ENCODE measurements at regions not wholly inside any gene's neighbourhood (a gene's known extent, or its start where the extent isn't known, plus 50 kb on each side); places are given as distances from the start of the nearest gene placed in this dataset.
"Not testable (repeated sequence)": the region's sequence is repeated elsewhere in the genome, so short reads cannot be mapped to it uniquely, and the experiment has no call there.

DNA sequence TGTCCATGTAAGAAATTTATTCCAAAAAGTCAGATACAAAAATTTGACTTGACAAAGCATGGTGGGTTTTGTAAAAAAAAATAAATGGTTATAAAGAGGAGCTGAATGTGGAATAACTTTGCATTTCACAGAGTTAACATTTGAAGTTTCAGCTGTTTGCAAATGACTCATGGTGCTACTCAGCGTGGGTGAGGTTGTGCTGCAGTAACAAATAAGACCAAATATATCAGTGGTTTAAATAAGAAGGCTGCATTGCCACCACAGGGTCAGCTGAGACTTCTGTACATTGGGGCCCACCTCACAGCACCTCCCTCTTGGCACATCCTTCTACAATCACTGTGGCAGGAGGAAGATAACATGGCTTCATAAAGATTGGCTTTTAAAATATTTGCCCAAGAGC lies 272.5 kb upstream of the SULF2 start:
- DNase-seq, result no peak

DNA sequence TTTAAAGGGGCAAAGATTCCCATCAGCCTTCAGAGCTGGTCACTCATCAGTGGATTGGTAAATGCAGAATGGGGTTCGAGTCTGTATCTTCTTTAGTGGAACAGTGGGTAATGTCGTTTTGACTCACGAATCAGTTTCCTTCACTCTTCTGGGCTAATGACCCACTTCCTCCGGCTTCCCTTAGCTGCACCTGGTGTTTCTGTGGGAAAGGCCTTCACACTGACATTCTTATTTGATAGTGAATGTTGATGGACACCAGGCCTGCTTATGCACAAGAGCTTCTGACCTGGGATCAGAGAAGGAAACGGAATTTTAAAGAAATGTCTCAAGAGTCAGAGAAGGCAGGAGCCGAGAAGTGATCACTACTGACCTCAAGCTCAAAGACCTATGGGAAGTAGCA lies 272.0 kb upstream of the SULF2 start:
- no peak for DNase-seq

GRCh38 chr20:48056218-48056617 lies 270.9 kb upstream of the SULF2 start:
- no peak for DNase-seq

DNA sequence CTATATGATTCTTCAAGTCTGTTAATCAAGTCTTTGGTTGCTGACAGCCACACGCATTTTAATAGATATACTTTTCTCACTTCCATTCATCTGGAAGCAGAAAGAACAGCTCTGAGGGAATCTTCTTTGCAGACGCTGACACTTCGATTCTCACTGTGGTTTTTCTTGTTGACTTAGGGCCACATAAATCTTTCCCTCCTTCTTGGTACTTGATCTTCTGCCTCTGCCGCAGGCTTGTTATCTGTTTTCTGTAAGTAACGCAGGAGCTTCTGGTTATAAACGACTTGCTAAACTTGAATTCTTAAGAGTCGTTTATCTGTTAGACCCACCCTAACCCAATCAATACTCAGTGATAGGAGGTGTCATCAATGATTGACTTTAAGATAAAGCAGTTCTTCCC lies 268.8 kb upstream of the SULF2 start:
- DNase-seq, result no peak

- DNase-seq, result no peak
Observed at GRCh38 chr20:48052475-48052835, 267.2 kb upstream of the SULF2 start.

- DNase-seq, result no peak
Observed at GRCh38 chr20:48051794-48052474, 266.7 kb upstream of the SULF2 start.

- DNase-seq, result no peak
Observed at GRCh38 chr20:48049641-48050040, 264.4 kb upstream of the SULF2 start.

DNA sequence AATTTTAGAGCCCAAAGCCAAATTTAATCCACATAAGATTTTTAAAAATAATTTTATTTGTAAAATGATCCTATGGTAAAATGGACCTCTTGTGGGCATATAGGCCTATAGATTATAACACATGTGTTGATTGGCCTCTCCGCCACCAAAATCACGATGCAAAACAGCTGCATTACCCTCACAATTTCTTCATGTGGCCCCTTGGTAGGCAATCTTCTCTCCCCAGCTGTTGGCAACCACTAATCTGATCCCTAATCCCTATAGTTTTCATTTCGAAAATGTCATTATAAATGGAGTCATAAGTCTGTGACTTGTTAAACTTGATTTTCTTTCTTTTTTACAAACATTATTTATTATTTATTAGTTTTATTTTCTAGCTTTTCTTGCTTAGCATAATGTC lies 263.9 kb upstream of the SULF2 start:
- no peak for DNase-seq

GRCh38 chr20:48047447-48047846 lies 262.2 kb upstream of the SULF2 start:
- DNase-seq, result no peak

DNA sequence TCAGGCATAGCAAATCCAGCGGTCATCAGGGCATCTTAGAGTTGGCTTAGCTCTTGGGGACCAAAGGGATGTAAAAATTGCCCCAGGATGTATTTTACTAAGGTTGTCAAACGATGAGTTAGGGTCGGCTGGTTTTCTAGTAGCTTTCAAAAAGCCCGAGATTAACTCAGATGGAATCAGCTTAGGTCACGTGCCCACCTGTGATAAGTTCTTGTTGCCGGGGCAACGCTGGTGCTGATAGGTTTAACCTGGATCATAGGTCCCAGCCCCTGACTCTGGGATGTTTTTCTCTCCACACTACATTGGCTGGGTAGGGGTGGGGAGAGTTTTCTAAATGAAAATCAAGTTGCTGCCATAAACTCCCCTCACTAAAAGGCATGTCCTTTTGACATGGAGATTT lies 257.3 kb upstream of the SULF2 start:
- DNase-seq, result no peak

GRCh38 chr20:48041078-48041780 lies 255.9 kb upstream of the SULF2 start:
- DNase-seq, result no peak

DNA sequence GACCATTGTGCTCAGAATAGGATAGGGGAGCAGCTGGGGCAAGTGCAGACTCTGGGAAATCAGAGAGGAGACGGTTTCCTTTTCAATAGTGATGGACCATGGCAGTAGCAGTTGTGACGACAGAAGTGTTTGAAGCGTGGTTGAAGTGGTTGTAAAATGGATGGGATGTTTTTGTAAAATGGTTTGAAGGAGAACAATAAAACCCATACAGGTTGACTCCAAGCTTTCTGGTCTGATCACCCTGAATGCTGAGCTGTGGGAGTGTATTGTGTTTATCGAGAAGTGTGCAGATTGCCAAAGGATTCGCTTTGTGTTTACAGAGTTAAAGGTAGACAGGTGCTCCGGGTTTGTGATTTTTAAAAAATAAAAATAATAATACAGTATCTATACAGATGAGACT lies 255.2 kb upstream of the SULF2 start:
- no peak for DNase-seq

- no peak for DNase-seq
Observed at GRCh38 chr20:48040051-48040450, 254.8 kb upstream of the SULF2 start.

- no peak for DNase-seq
Observed at GRCh38 chr20:48039514-48039913, 254.2 kb upstream of the SULF2 start.

- no peak for DNase-seq
Observed at GRCh38 chr20:48038713-48039112, 253.4 kb upstream of the SULF2 start.

DNA sequence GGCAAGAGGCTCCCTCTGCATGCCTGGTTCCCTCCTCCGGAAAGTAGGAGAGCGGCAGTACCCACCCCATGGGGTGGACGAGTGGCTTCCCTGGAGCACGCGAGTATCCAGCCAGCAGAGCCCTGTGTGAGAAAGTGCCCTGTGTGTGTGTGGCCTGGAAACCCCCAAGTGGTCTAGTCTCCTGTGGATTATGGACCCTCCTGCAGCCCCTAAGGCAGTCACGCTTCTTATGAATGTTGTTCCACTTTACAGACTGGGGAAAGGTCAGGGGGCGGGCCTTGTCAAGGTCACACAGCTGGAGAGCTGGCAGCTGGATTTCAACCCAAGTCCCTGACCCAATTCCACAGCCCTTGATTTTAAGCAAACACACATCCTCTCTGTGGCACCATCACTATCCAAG lies 252.5 kb upstream of the SULF2 start:
- DNase-seq, result not testable (repeated sequence)

GRCh38 chr20:48035961-48036731 lies 250.9 kb upstream of the SULF2 start:
- no peak for DNase-seq

DNA sequence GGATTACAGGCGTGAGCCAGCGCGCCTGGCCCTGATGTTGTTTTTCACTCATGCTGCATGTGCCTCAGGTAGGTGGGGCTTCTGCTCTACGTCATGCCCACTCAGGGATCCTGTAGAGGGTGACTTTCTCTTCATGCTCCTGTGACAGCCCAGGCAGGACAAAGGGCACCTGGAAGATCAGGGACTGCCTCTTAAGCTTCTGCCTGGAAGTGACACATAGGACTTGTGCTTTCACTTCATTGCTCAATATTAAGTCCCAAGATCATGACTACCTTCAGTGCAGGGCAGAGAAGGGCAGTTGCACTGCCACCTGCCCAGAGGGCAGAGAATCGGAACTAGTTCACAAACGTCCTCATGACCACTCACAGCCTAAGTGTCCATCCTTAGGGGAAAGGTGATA lies 249.5 kb upstream of the SULF2 start:
- no peak for DNase-seq

- not testable (repeated sequence) for DNase-seq
Observed at GRCh38 chr20:48033005-48033404, 247.7 kb upstream of the SULF2 start.

DNA sequence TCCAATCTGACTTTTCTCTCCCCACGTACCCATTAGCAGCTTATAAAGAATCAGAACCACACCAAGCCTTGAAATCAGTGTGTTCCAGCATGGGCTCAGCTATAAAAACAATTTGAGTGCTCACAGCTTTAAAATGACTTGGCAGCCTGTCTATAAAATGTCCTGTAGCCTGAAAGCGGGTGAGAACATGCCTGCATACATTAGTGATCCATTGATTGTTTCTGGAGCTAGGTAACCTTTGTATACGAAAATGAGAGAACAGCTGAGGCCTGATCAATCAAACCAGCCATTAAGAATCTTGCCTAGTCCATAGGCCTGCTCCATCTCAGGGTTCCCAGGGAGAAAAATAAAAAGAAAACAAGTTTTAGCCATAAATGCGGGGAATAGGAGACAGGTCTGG lies 245.8 kb upstream of the SULF2 start:
- DNase-seq, result no peak

GRCh38 chr20:48026981-48027592 lies 241.8 kb upstream of the SULF2 start:
- DNase-seq, result no peak

- DNase-seq, result peak; percentile 25 to 58 (median 45)
Observed at GRCh38 chr20:48025661-48026060, 240.4 kb upstream of the SULF2 start.

- no peak for DNase-seq
Observed at GRCh38 chr20:48025051-48025515, 239.8 kb upstream of the SULF2 start.

DNA sequence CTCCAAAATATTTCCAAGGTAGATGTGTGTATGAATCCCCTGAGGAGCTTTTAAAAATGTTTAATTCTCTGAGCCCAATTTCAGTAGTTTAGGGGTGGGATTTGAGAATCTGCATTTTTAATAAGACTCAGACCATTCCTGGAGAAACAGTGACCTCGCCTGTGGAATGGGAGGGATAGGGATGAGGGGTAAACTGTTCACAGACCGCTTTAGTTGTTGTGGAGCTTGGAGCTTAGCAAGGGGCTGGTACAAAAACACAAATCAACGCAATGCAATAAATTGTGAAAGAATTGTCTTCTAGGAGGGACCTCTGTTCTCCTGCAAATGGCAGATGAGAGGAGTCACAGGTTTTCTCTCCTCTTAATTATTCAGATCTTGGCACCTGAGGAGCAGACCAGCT lies 239.3 kb upstream of the SULF2 start:
- no peak for DNase-seq

Data from suppressor macrophage treated with lipopolysaccharide for 1 hour (primary cell).